ENCODE measurements at regions not wholly inside any gene's neighbourhood (a gene's known extent, or its start where the extent isn't known, plus 50 kb on each side); places are given as distances from the start of the nearest gene placed in this dataset.

DNA sequence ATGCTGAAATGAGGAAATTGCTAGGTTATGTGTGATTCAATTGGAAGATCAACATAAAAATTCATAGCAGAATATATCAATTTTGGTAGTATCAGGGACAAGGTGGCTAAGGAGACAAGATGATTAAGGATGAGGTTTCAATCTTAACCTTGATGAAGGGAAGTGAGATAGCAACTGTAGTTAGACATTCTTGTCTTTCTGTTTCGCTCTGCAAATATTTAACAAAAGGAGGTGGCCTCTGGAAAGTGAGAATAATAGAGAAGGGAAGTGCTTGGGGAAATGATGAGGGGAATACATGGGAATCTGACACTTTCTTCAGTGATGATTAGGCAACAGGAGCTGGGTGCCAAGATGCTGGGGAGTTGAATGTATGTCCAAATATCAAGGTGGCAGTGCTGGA lies 337.1 kb upstream of the PUDP start:
- in situ Hi-C loops (cut with HindIII; ENCODE audit: extremely low pct_ligation_motif_present, low pct_unique_long_range_greater_than_20kb) (no loop called here), intact Hi-C loops (cut with micrococcal nuclease; ENCODE audit: unreplicated experiment) (no loop called here)
- WGBS (ENCODE audit: low lambda C conversion rate) = 0% methylated on average over 1 of the region's 1 CpG
- Histone ChIP-seq H2AFZ (ENCODE audit: low read length) (no peak overlapping the region), H3K27me3 (ENCODE audit: control insufficient read depth in 1 of 2, insufficient read depth in 2 of 2, low read length in 2 of 2) (no peaks in the 10 kb centered on the region), H3K4me2 (ENCODE audit: low read depth, low read length) (no peak overlapping the region), H4K20me1 (ENCODE audit: insufficient read depth, low read length) (no peaks in the 10 kb centered on the region), H3K36me3 (replicated peaks in 1 of 2; ENCODE audit: control insufficient read depth in 1 of 2, insufficient read depth in 2 of 2, low read length in 2 of 2) (no peaks in the 10 kb centered on the region), H3K4me1 (ENCODE audit: insufficient read depth, low read length) (no peaks in the 10 kb centered on the region), H3K9me3 (ENCODE audit: low read length) (no peaks in the 10 kb centered on the region), H3K27ac (ENCODE audit: extremely low read length, insufficient read depth, low read length) (no peak overlapping the region), H3K9ac (ENCODE audit: insufficient read depth, low read depth, low read length) (no peak overlapping the region), H3K4me3 (replicated peaks in 1 of 3; ENCODE audit: insufficient read depth in 1 of 3, low read depth in 2 of 3, low read length in 3 of 3) (no peak overlapping the region), H3K79me2 (ENCODE audit: insufficient read depth, low read length) (no peaks in the 10 kb centered on the region)
- TF ChIP-seq HNRNPLL (IDR thresholded peaks at IDR 0.05; ENCODE audit: low read depth, low read length, poor library complexity, severe bottlenecking) (no peak), RORA (CRISPR knock-in tag; IDR thresholded peaks at IDR 0.05) (no peak), ZNF451 (CRISPR knock-in tag; IDR thresholded peaks at IDR 0.05) (no peak), MIER2 (CRISPR knock-in tag; IDR thresholded peaks at IDR 0.05) (no peak), HNRNPH1 (optimal IDR thresholded peaks at IDR 0.05; ENCODE audit: low read depth, low read length) (no peak), JDP2 (CRISPR knock-in tag; IDR thresholded peaks at IDR 0.05; ENCODE audit: borderline replicate concordance) (no peak), ZSCAN31 (CRISPR knock-in tag; IDR thresholded peaks at IDR 0.05; ENCODE audit: low read depth) (no peak), MBNL3 (CRISPR knock-in tag; conservative IDR thresholded peaks at IDR 0.05) (no peak), HHEX (CRISPR knock-in tag; IDR thresholded peaks at IDR 0.05) (no peak), ZFYVE20 (CRISPR knock-in tag; IDR thresholded peaks at IDR 0.05; ENCODE audit: borderline replicate concordance, low read depth) (no peak)
- TF ChIP-seq, protein P1, sequence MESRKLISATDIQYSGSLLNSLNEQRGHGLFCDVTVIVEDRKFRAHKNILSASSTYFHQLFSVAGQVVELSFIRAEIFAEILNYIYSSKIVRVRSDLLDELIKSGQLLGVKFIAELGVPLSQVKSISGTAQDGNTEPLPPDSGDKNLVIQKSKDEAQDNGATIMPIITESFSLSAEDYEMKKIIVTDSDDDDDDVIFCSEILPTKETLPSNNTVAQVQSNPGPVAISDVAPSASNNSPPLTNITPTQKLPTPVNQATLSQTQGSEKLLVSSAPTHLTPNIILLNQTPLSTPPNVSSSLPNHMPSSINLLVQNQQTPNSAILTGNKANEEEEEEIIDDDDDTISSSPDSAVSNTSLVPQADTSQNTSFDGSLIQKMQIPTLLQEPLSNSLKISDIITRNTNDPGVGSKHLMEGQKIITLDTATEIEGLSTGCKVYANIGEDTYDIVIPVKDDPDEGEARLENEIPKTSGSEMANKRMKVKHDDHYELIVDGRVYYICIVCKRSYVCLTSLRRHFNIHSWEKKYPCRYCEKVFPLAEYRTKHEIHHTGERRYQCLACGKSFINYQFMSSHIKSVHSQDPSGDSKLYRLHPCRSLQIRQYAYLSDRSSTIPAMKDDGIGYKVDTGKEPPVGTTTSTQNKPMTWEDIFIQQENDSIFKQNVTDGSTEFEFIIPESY (CRISPR knock-in tag; IDR thresholded peaks at IDR 0.05) = no peak
- TF ChIP-seq, protein P2, sequence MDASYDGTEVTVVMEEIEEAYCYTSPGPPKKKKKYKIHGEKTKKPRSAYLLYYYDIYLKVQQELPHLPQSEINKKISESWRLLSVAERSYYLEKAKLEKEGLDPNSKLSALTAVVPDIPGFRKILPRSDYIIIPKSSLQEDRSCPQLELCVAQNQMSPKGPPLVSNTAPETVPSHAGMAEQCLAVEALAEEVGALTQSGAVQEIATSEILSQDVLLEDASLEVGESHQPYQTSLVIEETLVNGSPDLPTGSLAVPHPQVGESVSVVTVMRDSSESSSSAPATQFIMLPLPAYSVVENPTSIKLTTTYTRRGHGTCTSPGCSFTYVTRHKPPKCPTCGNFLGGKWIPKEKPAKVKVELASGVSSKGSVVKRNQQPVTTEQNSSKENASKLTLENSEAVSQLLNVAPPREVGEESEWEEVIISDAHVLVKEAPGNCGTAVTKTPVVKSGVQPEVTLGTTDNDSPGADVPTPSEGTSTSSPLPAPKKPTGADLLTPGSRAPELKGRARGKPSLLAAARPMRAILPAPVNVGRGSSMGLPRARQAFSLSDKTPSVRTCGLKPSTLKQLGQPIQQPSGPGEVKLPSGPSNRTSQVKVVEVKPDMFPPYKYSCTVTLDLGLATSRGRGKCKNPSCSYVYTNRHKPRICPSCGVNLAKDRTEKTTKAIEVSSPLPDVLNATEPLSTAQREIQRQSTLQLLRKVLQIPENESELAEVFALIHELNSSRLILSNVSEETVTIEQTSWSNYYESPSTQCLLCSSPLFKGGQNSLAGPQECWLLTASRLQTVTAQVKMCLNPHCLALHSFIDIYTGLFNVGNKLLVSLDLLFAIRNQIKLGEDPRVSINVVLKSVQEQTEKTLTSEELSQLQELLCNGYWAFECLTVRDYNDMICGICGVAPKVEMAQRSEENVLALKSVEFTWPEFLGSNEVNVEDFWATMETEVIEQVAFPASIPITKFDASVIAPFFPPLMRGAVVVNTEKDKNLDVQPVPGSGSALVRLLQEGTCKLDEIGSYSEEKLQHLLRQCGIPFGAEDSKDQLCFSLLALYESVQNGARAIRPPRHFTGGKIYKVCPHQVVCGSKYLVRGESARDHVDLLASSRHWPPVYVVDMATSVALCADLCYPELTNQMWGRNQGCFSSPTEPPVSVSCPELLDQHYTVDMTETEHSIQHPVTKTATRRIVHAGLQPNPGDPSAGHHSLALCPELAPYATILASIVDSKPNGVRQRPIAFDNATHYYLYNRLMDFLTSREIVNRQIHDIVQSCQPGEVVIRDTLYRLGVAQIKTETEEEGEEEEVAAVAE (CRISPR knock-in tag; IDR thresholded peaks at IDR 0.05; ENCODE audit: borderline replicate concordance) = no peak
- ChIA-PET CTCF (ENCODE audit: low intra/inter-chr PET ratio, low total read pairs) (no interaction called here), POLR2A (no interaction called here)
- BruUV-seq (replicated peaks) = no TSS peak
- no peak for FAIRE-seq
- no peak for DNase-seq (ENCODE audit: low spot score)
- ATAC-seq = no peak

Measured in HepG2 (cell line).